Kidney epithelial cell (primary cell): ENCODE measurements at regions not wholly inside any gene's neighbourhood (a gene's known extent, or its start where the extent isn't known, plus 50 kb on each side); places are given as distances from the start of the nearest gene placed in this dataset.

Experiments used
- DNase-seq: peaks from one replicate; pipeline ENCODE4 v3.0.0-alpha.2; 2010; ENCODE audit warnings: low read depth
- H3K27me3 ChIP-seq: 2 replicates; pipeline ENCODE4 v1.6.0; 2011; ENCODE audit warnings: low read length; ENCODE audit not compliant: control insufficient read depth, insufficient read depth
- H3K36me3 ChIP-seq: 2 replicates; pipeline ENCODE4 v1.5.1; 2011; ENCODE audit warnings: low read length; ENCODE audit not compliant: control insufficient read depth, insufficient read depth
- H3K4me3 ChIP-seq: 2 replicates; pipeline ENCODE4 v1.5.1; 2011; ENCODE audit warnings: low read depth, mild to moderate bottlenecking, control low read depth, low read length
- TF ChIP-seq, protein P1 (sequence below): IDR thresholded peaks from 2 replicates; pipeline ENCODE4 v1.5.1; 2011; ENCODE audit warnings: mild to moderate bottlenecking, moderate library complexity, low read length, control low read depth, inconsistent platforms; ENCODE audit not compliant: insufficient read depth, poor library complexity, severe bottlenecking

DNA sequence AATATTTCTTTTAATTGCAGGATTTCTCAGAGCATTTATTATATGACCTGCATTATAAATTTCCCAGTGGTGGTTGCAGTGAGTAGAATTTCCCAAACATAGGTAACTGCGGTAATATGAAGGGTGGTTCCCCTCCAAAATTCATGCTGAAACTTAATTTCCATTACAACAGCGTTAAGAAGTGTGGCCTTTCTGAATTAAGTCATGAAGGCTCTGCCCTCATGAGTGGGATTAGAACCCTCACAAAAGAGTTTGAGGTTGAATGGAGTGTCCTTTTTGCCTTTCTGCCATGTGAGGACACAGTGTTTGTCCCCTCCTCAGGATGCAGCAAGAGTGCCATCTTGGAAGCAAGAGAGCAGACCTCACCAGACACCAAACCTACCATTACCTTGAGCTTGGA is 233.6 kb downstream of the KTN1 start:
- Histone ChIP-seq H3K36me3 (no peaks in the 10 kb centered on the region), H3K27me3 (no peaks in the 10 kb centered on the region), H3K4me3 (no peak overlapping the region)
- no peak for DNase-seq
- TF ChIP-seq, protein P1, sequence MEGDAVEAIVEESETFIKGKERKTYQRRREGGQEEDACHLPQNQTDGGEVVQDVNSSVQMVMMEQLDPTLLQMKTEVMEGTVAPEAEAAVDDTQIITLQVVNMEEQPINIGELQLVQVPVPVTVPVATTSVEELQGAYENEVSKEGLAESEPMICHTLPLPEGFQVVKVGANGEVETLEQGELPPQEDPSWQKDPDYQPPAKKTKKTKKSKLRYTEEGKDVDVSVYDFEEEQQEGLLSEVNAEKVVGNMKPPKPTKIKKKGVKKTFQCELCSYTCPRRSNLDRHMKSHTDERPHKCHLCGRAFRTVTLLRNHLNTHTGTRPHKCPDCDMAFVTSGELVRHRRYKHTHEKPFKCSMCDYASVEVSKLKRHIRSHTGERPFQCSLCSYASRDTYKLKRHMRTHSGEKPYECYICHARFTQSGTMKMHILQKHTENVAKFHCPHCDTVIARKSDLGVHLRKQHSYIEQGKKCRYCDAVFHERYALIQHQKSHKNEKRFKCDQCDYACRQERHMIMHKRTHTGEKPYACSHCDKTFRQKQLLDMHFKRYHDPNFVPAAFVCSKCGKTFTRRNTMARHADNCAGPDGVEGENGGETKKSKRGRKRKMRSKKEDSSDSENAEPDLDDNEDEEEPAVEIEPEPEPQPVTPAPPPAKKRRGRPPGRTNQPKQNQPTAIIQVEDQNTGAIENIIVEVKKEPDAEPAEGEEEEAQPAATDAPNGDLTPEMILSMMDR = no peak

DNA sequence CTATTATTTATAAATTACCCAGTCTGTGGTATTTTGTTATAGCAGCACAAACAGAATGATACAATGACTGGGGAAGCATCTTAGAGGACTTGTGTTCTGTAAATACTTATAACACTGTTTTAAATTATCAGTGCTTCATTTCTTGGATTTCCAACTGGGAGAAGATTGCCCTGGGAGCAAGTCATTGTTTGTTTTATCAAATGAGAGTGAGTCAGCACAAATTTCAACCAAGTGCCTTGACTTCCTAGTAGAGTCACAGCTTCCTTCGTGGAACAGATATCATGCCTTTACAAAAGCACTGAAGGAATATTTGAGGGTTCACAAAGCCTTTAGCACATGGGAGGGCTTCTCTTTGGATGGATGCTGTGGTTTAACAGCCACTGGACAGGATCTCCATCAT is 234.1 kb downstream of the KTN1 start:
- TF ChIP-seq, protein P1 = no peak
- H3K36me3 ChIP-seq = no peaks in the 10 kb centered on the region
- no peak overlapping the region for H3K4me3 ChIP-seq
- no peak for DNase-seq
- no peaks in the 10 kb centered on the region for H3K27me3 ChIP-seq

DNA sequence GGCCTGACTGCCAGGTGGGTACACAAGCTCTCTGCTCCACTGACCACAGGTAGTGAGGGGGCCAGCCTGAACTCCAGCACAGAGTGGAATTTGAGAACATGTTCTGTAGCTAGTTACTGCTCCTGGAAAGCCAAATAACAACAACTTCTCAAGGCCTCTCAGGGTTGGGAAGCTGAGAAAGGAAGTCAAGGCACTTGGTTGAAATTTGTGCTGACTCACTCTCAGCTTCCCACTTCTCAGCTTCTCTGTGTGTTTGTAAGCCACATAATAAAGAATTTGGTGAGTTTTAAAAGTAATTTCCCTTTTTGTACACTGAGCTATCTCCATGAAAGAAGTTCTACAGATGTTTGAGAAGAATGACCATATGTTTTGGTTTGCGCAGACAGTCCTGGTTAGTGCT is 234.9 kb downstream of the KTN1 start:
- H3K27me3 ChIP-seq = no peaks in the 10 kb centered on the region
- no peaks in the 10 kb centered on the region for H3K36me3 ChIP-seq
- no peak overlapping the region for H3K4me3 ChIP-seq
- TF ChIP-seq, protein P1 = no peak
- no peak for DNase-seq

DNA sequence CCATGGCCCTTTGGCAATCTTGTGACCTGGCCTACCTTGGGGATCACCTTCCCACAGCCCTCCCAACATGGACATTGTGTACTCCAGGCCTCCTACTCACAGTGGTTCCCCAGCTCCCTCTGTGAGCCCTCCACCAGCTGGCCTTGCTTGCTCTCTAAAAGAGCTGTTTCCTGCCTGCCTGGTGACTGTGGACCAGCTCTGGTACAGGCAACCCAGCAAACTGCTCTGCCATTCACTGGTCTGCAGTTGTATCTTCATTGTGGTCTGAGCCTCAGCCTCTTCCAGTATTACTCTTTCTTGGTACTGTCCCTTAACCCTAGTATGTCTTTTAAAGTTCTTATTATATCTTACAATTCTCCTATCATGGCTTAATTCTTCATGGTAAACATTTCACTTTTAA is 236.2 kb downstream of the KTN1 start:
- Histone ChIP-seq H3K4me3 (no peak overlapping the region), H3K27me3 (no peaks in the 10 kb centered on the region), H3K36me3 (no peaks in the 10 kb centered on the region)
- TF ChIP-seq, protein P1 = no peak
- no peak for DNase-seq

DNA sequence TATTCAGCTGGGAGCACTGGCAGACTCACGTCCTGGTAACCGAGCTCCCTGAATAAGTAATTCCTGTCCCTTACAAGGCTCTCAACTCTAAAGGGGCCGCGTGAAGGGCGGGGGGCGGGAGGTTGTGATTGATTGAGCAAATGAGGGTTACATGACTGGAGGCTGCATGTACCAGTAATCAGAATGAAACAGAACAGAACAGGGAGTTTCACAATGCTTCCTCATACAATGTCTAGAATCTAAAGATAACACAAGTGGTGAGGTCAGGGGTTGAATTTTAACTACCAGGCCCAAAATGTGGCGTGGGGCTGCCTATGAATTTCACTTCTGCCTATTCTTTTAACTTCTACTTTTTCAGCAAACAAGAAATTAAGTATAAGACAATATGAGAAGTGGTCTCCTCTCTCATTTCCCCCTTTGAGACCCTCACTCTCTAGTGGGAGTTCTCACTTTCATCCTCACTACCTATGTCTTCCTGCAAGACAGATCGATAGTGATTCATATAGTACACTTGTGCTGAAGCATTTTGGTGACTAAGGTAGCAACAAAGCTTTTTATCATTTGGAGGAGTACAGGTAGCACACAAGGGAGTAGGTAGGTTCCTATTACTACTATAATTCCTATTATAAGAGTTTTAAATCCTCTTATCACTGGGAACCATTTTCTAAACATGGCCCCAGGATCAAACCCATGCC is 239.8 kb downstream of the KTN1 start:
- TF ChIP-seq, protein P1 = no peak
- DNase-seq = no peak
- no peaks in the 10 kb centered on the region for H3K36me3 ChIP-seq
- no peak overlapping the region for H3K4me3 ChIP-seq
- H3K27me3 ChIP-seq = no peaks in the 10 kb centered on the region

DNA sequence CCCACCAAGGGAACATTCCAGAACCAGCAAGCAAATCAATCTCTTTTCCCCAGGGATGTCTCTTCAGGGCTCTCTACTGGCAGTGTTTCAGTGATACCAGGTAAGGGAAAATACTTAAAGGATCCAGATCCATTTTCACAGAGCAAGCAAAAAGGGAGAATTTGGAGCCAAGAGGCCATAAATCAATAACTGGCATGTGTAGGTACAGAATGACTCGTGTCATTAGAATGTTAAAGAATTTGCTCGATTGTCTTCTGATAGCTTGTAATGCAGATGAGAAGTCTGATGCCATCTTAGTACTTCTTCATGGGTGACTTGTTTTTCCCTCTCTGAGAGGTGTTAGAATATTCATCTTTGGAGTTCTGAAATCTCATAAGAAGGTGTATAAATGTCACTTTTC is 242.9 kb downstream of the KTN1 start:
- no peak for DNase-seq
- H3K27me3 ChIP-seq = no peaks in the 10 kb centered on the region
- no peaks in the 10 kb centered on the region for H3K36me3 ChIP-seq
- TF ChIP-seq, protein P1 = no peak
- H3K4me3 ChIP-seq = no peak overlapping the region
